NCI-H1105 treated with DMSO at 0.1 percent for 48 hours (cell line): ENCODE measurements at regions not wholly inside any gene's neighbourhood (a gene's known extent, or its start where the extent isn't known, plus 50 kb on each side); places are given as distances from the start of the nearest gene placed in this dataset.

Experiments
- DNase-seq: peaks from one replicate; lab custom pipeline; 2025; lab: John Stamatoyannopoulos, UW

DNA sequence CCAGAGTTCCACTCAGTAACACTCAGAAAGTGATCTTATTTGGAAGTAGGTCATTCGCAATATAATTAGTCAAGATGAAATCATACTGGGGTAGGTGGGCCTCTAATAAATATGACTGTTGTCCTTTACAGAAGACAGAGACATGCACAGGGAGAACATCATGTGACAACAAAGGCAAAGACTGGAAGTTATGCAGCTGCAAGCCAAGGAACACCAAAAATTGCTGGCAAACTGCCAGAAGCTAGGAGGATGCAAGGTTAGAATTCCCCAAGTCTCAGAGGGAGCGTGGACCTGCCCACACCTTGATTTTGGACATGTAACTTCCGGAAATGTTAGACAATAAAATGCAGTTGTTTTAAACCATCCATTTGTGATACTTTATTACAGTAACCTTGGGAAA is 471.5 kb upstream of the AGTR1 start:
- no peak for DNase-seq

DNA sequence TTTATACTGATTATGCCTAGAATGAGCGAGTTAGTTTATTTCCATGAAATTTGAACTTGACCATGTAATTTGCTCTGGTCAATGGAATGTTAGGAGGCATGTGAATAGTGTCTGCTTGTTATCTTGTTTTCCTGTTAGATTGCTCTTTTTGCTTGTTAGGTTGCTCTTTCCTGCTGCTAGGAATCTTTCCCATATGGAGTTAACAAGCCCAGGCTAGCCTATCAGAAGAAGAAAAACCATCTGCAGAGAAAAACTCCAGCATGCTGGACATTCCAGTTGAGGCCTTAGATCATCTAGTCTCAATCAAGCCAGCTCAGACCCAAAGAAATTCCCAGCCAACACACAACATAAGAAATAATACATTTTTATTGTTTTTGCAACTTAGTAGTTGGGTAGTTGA is 470.2 kb upstream of the AGTR1 start:
- no peak for DNase-seq

DNA sequence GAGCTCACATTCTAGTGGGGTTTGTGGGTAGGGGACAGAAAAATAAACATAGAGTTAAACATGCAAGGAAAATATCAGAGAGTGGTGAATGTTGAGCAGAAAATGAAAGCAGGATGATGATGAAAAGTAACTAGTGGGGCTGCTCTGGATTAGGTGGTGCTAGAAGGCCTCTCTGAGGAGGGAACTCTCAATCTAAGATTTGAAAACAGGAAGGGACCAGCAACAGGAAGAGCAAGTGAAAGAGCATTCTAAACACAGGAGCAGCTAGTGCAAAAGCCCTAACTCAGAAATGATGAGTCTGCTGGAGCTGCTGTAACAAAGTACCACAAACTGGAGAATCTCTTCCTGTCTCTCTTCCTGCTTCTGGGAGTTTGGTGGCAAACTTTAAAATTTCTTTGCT is 468.6 kb upstream of the AGTR1 start:
- no peak for DNase-seq

DNA sequence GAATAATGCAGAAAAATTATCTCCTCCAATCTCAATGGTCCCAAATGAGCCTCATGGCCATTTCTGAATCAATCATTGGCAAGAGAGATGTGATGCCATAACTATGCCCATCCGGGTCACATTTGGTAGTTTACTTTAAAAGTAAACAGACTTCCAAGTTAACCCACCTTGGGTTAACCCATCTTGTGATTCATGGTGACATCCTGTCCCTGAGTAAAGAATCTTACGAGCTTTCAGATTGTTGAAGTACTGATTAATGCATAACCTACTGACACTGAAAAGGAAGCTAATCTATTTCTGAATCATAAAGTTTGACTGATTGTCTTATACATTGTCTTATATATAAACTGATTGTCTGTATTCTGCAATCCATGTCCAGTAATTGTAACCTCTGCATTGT is 467.2 kb upstream of the AGTR1 start:
- no peak for DNase-seq

DNA sequence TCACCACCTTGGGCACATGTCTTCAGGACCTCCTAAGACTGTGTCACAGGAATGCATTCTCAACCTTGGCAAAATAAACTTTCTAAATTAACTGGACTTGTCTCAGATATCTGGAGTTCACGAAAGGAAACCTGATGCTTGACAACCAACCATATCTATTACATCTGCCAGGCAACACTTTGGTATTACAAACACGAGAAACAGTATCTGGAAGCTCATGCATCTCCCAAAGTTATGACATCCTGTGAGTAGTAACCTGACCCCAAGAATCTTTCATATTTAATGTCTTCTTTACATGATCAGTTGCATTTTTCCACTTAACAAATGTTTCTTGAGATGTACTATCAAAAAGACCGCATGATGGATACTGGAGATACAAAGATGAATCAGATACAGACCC is 465.3 kb upstream of the AGTR1 start:
- DNase-seq = no peak

DNA sequence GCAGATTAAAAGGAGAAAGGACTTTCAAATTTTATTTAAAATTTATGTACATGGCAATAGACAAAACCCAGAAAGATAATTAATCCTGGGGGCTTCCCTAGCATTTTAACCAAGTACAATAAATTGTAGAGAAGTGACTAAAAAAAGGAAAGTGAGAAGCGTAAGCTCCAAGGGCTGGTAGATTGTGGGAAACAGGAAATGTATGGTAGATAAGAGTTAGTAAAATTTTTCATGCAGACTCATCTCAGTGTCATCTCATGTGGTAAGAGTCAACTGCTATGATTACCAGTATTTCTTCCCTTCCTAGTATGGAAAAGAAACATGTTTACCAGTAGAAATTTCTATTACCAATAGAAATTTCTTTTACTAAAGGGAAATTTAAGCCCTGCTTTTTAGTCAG is 464.3 kb upstream of the AGTR1 start:
- DNase-seq = no peak

GRCh38 chr3:148234536-148234935 is 463.2 kb upstream of the AGTR1 start:
- DNase-seq = no peak

DNA sequence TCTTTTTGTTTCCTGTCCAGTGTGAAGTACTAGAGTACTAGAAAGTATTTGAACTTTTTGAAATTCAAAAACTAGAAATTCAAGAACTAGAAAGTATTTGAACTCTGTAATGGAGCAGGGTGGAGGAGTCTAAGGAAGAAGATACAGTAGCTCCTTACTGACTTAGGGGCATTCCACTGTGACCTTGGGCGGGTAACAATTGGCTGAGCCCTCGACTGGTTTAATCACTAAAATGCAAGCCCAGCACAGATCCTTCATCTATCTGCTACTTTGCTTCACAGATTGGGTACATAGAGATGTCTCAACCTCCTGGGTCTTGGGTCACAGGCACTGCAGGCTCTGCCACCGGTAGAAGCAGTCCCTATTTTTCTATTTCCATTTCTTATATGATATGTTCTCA is 462.1 kb upstream of the AGTR1 start:
- no peak for DNase-seq

DNA sequence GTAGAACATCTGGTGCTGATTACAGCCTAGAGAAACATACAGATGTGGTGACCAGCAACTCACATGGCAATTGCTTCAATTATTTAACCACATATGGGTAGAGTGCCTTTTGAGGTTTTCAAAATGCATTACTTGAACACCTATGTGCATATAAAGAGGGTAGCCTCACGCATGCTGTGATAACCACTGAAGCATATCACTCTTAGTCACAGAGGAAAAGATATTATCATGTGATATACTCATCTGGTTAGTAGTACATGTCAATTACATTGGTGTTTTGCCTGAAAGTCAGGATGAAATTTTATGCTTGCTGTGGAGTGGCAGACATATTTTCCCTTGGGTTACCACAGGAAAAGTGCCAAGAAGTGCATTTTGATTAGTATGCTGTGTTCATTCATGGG is 459.3 kb upstream of the AGTR1 start:
- no peak for DNase-seq

DNA sequence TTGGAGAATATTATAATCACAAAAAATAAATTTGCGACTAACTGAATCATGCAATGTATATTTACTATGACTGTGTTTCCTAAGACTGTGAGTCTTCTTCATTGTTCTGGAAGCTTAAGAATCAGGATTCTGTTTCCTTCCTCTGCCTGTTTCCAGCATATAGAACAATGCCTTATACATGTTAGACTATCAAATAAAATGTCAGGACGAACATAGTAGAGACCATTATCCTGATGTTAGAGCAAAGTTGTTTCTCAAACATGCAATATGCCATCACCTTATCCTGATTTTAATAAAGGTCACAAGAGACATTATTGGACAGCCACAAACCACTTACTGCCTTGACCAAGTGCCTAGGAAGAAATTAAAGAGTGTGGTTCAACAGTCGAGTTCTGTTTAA is 457.4 kb upstream of the AGTR1 start:
- no peak for DNase-seq

GRCh38 chr3:148243609-148244008 is 454.1 kb upstream of the AGTR1 start:
- DNase-seq = no peak

DNA sequence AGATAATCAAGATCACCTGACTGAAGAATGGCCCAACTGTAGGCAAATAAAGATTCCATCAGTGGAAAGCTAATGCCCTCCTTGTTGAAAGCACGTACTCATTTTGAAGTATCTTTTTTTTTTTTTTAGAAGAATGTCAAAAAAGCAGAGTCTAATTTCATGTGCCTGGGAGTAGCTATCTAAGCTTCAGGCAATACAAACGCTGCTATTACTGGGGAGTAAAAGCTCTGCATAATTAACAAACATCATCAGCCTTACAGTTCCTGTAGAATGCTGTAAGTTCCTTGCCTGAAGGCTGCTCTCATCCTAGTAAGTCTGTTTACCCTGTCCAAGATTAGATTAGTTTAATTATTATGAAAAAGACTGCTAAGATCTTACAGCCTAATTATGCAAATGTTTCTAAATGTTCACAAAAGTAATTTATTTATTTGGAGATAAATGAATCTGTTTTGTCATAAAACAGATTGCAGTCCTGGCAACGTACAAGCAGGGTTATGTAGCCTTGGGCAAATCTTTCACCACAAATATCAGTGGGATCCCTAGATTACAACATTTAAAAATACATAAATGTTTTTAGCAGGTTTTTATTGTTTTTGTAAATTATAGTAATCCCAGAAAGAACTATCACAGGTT is 451.3 kb upstream of the AGTR1 start:
- DNase-seq = peak; percentile 24

- DNase-seq = no peak
These were observed 444.0 kb upstream of the AGTR1 start for GRCh38 chr3:148253713-148254112.

DNA sequence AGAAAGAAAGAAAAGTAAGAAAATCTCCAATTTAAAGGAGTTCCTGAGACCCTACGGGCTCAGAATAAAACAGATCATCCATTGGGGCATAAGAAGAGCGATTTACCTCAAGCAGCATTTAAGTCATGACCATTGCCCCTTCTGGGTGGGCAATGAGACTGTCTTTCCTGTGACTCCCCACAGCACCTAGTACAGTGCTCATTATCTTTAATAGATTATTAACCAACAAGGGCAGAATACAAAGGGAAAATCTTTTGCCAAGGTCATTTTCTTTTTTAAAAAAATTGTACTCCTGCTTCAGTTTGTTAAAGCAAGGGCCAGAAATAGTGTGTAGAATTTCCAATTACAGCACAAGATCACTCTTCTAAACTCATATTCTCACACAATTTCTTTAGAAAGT is 443.3 kb upstream of the AGTR1 start:
- DNase-seq = no peak

- DNase-seq = no peak
These were observed 441.4 kb upstream of the AGTR1 start for GRCh38 chr3:148255981-148256969.

- no peak for DNase-seq
These were observed 434.7 kb upstream of the AGTR1 start for GRCh38 chr3:148262980-148263379.

- DNase-seq = no peak
These were observed 431.9 kb upstream of the AGTR1 start for GRCh38 chr3:148265841-148266240.

DNA sequence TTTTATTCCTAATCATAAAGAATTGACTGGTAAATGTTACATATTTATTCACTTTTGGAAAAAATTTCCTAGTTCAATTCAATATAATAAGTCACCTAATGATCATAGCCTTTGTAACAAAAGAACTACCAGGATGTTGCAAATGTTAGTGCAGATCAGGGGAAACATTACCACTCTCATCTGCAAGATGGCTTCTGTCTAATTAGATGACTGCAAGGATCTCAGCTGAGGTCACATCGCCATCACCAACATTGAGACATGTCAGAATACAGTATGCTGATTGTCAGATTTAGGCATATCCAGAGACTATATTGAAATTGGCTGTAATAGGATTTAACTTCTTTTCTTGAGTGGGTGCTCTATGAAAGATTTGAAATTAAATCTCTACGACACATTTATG is 431.4 kb upstream of the AGTR1 start:
- DNase-seq = no peak

- DNase-seq = no peak
These were observed 427.9 kb upstream of the AGTR1 start for GRCh38 chr3:148269816-148270215.

DNA sequence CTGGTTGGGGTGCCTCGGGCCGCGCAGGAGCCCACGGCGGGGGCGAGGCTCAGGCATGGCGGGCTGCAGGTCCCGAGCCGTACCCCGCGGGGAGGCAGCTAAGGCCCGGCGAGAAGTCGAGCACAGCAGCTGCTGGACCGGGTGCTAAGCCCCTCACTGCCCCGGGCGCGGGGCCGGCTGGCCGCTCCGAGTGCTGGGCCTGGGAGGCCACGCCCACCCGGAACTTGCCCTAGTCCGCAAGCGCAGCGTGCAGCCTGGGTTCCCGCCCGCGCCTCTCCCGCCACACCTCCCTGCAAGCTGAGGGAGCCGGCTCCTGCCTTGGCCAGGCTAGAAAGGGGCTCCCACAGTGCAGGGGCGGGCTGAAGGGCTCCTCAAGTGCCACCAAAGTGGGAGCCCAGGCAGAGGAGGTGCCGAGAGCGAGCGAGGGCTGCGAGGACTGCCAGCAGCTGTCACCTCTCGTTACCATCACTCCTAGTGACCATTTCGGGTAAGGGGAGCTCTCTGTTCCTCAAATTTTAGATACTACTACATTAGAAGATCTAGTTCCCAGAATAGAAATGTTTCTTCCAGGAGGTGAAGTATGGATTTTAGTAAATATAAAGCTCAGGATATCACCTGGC is 417.0 kb upstream of the AGTR1 start:
- DNase-seq = no peak

- peak; percentile 62 for DNase-seq
These were observed 408.5 kb upstream of the AGTR1 start for GRCh38 chr3:148289159-148289558.

GRCh38 chr3:148297013-148297412 is 400.7 kb upstream of the AGTR1 start:
- DNase-seq = no peak

DNA sequence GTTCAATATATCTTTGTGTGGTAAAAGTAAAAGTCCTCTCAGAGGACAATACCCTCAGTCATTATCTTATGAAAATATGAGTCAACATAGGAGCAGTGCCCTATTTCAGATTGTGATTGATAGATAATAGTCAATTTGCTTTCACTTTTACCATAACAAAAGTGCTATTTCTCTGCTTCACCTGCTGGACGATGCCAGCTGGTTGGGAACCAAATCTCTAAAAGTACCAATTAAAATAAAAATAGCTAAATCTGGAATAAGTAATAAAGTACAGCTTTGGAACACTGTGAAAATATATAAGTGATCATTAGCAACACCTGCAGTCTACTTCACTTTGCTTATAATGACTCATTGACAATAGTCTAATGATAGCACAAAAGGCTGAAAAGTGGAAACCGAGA is 390.3 kb upstream of the AGTR1 start:
- peak; percentile 67 for DNase-seq
